MG63 (cell line): ENCODE measurements at regions not wholly inside any gene's neighbourhood (a gene's known extent, or its start where the extent isn't known, plus 50 kb on each side); places are given as distances from the start of the nearest gene placed in this dataset.
"Not testable (repeated sequence)": the region's sequence is repeated elsewhere in the genome, so short reads cannot be mapped to it uniquely, and the experiment has no call there.

Experiments
- DNase-seq: peaks from one replicate; pipeline ENCODE4 v3.0.0-alpha.2; 2020
- H3K27me3 ChIP-seq: fragments of 250-450 bp; sonication (Bioruptor Pico); 2 replicates; pipeline ENCODE4 v1.5.1; 2020; ENCODE audit warnings: mild to moderate bottlenecking, moderate library complexity
- H3K36me3 ChIP-seq: fragments of 250-450 bp; sonication (Bioruptor Pico); 2 replicates; pipeline ENCODE4 v1.5.1; 2020; ENCODE audit warnings: mild to moderate bottlenecking, moderate library complexity
- H3K4me3 ChIP-seq: fragments of 250-450 bp; sonication (Bioruptor Pico); 2 replicates; pipeline ENCODE4 v1.5.1; 2020; ENCODE audit warnings: mild to moderate bottlenecking, moderate library complexity
- H3K9me3 ChIP-seq: fragments of 250-450 bp; sonication (Bioruptor Pico); 2 replicates; pipeline ENCODE4 v1.5.1; 2020; ENCODE audit warnings: mild to moderate bottlenecking, moderate library complexity

- no peak overlapping the region for H3K4me3 ChIP-seq
- no peak for DNase-seq
- no peaks in the 10 kb centered on the region for H3K36me3 ChIP-seq
- H3K27me3 ChIP-seq = no peaks in the 10 kb centered on the region
- no peaks in the 10 kb centered on the region for H3K9me3 ChIP-seq
Observed at GRCh38 chr6:85130743-85131142, 319.1 kb upstream of the NT5E start.

- Histone ChIP-seq H3K9me3 (no peaks in the 10 kb centered on the region), H3K27me3 (no peaks in the 10 kb centered on the region), H3K36me3 (no peaks in the 10 kb centered on the region), H3K4me3 (no peak overlapping the region)
- no peak for DNase-seq
Observed at GRCh38 chr6:85129881-85130280, 320.0 kb upstream of the NT5E start.

DNA sequence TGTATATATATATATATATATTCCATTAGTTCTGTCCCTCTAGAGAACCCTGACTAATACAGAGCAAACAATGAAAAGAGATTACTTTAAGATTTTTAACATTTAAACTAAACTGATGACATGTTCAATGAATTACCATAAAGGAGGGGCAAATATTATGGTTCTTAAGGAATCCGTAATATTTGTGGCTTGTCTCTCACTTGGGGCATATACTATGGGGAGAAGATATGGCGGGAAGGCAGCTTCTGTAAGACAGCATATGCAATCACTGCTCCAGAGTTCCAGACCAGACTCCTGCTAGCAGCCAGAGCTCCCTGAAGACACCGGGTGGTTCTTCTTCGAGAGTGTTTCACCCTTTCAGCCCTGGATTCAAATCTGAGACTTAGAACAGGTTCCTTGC is 321.1 kb upstream of the NT5E start:
- Histone ChIP-seq H3K27me3 (no peaks in the 10 kb centered on the region), H3K4me3 (no peak overlapping the region), H3K36me3 (no peaks in the 10 kb centered on the region), H3K9me3 (no peaks in the 10 kb centered on the region)
- DNase-seq = no peak

DNA sequence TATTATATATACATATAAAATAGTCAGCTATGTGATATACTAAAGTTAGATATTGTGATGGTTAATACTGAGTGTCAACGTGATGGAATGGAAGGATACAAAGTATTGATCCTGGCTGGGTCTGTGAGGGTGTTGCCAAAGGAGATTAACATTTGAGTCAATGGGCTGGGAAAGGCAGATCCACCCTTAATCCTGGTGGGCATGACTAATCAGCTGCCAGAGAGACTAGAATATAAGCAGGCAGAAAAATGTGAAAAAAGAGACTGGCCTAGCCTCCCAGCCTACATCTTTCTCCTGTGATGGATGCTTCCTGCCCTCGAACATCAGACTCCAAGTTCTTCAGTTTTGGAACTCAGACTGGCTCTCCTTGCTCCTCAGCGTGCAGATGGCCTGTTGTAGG is 321.6 kb upstream of the NT5E start:
- H3K4me3 ChIP-seq, H3K9me3 ChIP-seq, H3K36me3 ChIP-seq, H3K27me3 ChIP-seq: not testable (repeated sequence)
- DNase-seq = peak; percentile 75

- peak; percentile 67 for DNase-seq
- no peaks in the 10 kb centered on the region for H3K36me3 ChIP-seq
- no peaks in the 10 kb centered on the region for H3K9me3 ChIP-seq
Observed at GRCh38 chr6:85127696-85128243, 322.1 kb upstream of the NT5E start.

DNA sequence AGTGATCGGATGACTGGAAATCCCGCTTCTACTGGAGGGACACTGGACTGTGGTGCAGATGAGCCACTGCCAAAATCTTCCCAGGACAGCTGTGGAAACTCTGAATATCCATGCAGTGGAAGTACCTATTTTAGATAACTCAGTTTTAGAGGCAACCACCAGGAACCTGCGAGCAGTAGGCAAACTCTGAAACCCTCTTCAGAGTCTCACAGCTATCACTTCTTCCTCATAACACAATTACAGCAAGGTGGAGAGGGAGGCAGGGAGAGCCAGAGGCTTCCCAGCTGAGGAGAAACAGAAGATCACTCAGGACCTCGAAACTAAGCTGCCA is 322.8 kb upstream of the NT5E start:
- no peaks in the 10 kb centered on the region for H3K36me3 ChIP-seq
- H3K4me3 ChIP-seq = no peak overlapping the region
- DNase-seq = no peak
- no peaks in the 10 kb centered on the region for H3K9me3 ChIP-seq
- H3K27me3 ChIP-seq = no peaks in the 10 kb centered on the region

More at GRCh38 chr6:85127696-85128243, 322.1 kb upstream of the NT5E start:
- Histone ChIP-seq H3K27me3 (no peaks in the 10 kb centered on the region), H3K4me3 (no peak overlapping the region)

GRCh38 chr6:85126485-85127167 is 323.3 kb upstream of the NT5E start:
- H3K4me3 ChIP-seq = no peak overlapping the region
- no peaks in the 10 kb centered on the region for H3K27me3 ChIP-seq
- no peaks in the 10 kb centered on the region for H3K36me3 ChIP-seq
- no peaks in the 10 kb centered on the region for H3K9me3 ChIP-seq
- DNase-seq = peak; percentile 45

DNA sequence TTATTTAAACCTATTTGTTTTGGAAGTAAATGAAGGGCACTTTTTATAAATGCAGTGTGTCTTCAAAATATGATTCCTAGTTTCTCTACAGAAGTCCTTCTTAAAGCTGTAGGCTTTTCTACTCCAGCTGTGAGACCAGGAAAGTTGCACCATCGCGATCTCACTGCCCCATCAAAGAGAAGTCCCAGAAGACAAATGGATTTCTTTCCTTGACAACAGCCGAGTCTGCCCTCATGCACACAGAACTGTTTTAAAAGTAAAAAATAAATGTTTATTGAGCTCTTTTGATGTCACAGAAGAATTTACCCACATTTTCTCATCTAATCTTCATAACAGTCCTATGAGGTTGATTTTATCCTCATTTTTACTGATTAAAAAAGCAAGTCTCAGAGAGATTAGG is 324.4 kb upstream of the NT5E start:
- Histone ChIP-seq H3K36me3 (no peaks in the 10 kb centered on the region), H3K4me3 (no peak overlapping the region), H3K27me3 (no peaks in the 10 kb centered on the region), H3K9me3 (no peaks in the 10 kb centered on the region)
- DNase-seq = no peak

GRCh38 chr6:85124472-85125354 is 325.2 kb upstream of the NT5E start:
- DNase-seq = no peak
- no peaks in the 10 kb centered on the region for H3K36me3 ChIP-seq
- no peak overlapping the region for H3K4me3 ChIP-seq
- H3K9me3 ChIP-seq = no peaks in the 10 kb centered on the region
- H3K27me3 ChIP-seq = no peaks in the 10 kb centered on the region

DNA sequence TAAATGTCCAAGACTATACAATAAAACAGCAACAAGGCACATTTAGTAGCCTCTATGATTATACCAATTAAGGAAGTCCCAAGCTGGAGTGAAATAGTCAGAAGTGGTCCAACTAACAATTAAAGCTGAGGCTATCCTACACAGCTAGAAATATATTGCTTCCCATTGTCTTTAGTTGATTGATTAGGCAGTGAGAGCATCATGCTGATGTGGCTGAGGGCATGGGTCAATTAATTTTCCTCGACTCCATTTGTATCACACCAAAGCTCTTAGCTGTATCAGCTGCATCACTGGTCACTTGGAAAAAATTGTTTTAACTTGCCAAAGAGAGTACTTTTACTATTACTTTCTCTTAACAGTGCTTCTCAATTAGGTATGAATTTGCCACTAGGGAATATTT is 328.7 kb upstream of the NT5E start:
- DNase-seq = no peak
- no peaks in the 10 kb centered on the region for H3K36me3 ChIP-seq
- no peaks in the 10 kb centered on the region; the same call in 1 of the 2 replicates for H3K9me3 ChIP-seq
- no peaks in the 10 kb centered on the region for H3K27me3 ChIP-seq
- H3K4me3 ChIP-seq = no peak overlapping the region

DNA sequence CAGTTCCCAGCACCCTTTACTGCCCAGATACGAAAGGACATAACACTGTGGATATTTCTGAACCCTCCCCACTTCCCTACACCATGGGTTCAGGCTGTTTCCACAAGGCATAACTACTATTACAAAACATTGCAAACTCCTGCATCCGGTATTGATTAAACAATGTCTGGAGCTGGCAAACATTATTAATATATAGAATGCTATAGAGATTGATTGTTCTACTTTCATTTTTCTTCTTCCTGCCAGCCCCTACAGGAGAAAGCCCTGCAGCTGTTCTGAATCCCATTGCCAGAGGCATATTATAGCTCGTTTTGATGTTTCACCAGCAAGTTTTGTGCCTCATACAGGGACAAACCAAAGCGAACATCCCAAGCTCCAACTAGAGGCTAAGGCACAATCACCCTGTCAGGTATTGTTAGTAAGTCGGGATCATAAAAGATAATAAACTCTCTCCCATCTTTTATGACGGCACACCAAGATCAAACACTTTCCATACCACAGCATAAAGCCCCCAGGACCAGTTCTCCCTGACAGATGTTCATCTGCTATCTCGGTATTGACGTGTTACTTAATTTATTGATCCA is 331.1 kb upstream of the NT5E start:
- H3K36me3 ChIP-seq = no peaks in the 10 kb centered on the region
- no peaks in the 10 kb centered on the region for H3K27me3 ChIP-seq
- H3K4me3 ChIP-seq = no peak overlapping the region
- no peak for DNase-seq
- no peaks in the 10 kb centered on the region; the same call in 1 of the 2 replicates for H3K9me3 ChIP-seq

- Histone ChIP-seq H3K36me3 (no peaks in the 10 kb centered on the region), H3K9me3 (no peaks in the 10 kb centered on the region; the same call in 1 of the 2 replicates), H3K4me3 (no peak overlapping the region), H3K27me3 (no peaks in the 10 kb centered on the region)
- no peak for DNase-seq
Observed at GRCh38 chr6:85118233-85118632, 331.6 kb upstream of the NT5E start.

DNA sequence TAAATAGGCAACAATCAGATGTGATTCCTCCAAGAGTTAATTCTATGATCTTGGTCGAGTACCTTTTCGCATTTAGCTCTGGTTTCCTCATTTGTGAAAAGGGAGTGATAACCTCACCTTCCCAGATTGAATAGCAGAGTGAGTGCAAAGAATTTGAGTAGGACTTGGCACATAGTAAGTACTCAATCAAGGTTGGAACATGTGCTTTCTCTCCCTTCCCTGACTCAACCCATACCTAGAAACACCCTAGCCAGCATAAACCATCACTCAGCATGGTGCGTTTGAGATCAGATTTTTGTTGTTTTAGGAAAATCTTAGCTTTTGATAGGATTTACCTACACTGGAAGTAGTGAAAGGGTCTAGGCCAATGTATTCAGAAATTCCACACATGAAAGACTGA is 333.4 kb upstream of the NT5E start:
- H3K4me3 ChIP-seq = no peak overlapping the region
- no peaks in the 10 kb centered on the region for H3K36me3 ChIP-seq
- no peaks in the 10 kb centered on the region for H3K27me3 ChIP-seq
- no peaks in the 10 kb centered on the region; the same call in 1 of the 2 replicates for H3K9me3 ChIP-seq
- DNase-seq = no peak

- H3K36me3 ChIP-seq = no peaks in the 10 kb centered on the region
- H3K27me3 ChIP-seq = no peaks in the 10 kb centered on the region
- no peaks in the 10 kb centered on the region; the same call in 1 of the 2 replicates for H3K9me3 ChIP-seq
- DNase-seq = no peak
- no peak overlapping the region for H3K4me3 ChIP-seq
Observed at GRCh38 chr6:85115876-85116275, 334.0 kb upstream of the NT5E start.

GRCh38 chr6:85115376-85115775 is 334.5 kb upstream of the NT5E start:
- H3K27me3 ChIP-seq = no peaks in the 10 kb centered on the region
- H3K4me3 ChIP-seq = no peak overlapping the region
- H3K36me3 ChIP-seq = no peaks in the 10 kb centered on the region
- no peak for DNase-seq
- H3K9me3 ChIP-seq = no peaks in the 10 kb centered on the region; the same call in 1 of the 2 replicates

DNA sequence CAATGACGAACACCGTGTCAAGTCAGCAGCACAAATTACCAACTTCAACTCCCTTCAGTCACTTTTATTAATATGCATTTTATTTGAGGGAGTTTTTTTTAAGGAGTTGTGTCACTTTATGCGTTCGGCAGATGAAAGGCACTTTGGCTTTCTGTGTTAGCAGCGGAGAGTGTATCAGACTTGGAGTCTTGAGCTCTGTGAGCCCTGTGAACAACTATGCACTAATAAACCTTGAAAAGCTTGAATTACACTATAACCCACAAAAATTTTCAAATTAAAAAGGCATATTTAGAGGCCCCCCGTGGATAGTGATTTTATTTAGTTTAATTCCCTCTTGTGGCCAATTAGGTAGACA is 335.3 kb upstream of the NT5E start:
- no peaks in the 10 kb centered on the region for H3K27me3 ChIP-seq
- peak overlapping the region; percentile 39 for H3K4me3 ChIP-seq
- H3K36me3 ChIP-seq = no peaks in the 10 kb centered on the region
- no peak for DNase-seq
- no peaks in the 10 kb centered on the region; the same call in 1 of the 2 replicates for H3K9me3 ChIP-seq

GRCh38 chr6:85113934-85114580 is 335.8 kb upstream of the NT5E start:
- DNase-seq = peak; percentile 43
- Histone ChIP-seq H3K9me3 (no peaks in the 10 kb centered on the region; the same call in 1 of the 2 replicates), H3K36me3 (no peaks in the 10 kb centered on the region), H3K27me3 (no peaks in the 10 kb centered on the region), H3K4me3 (peak overlapping the region; percentile 39)
